ENCODE measurements at regions not wholly inside any gene's neighbourhood (a gene's known extent, or its start where the extent isn't known, plus 50 kb on each side); places are given as distances from the start of the nearest gene placed in this dataset.

DNA sequence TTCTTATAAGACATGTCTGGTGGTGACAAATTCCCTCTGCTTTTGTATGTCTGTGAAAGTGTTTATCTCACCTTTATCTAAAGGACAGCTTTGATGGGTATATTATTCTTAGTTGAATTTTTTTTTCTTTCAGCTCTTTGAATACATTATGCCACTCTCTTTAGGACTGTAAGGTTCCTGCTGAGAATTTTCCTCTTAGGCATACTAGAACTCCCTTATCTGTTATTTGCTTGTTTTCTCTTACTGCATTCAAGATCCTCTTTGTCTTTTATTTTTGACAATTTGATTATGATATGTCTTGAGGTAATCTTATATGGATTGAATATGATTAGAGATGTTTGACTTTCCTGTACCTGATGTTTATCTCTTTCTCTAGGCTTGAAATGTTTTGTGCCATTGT is 1328.4 kb downstream of the PCDH9 start:
- no peaks in the 10 kb centered on the region for H3K23me2 ChIP-seq (ENCODE audit: insufficient read length, low read depth, low read length, poor library complexity, severe bottlenecking)
- H4K5ac ChIP-seq (ENCODE audit: insufficient read length, low read depth, low read length): no peak overlapping the region
- H3K79me1 ChIP-seq (ENCODE audit: insufficient read depth, low read depth, low read length, poor library complexity, severe bottlenecking): no peaks in the 10 kb centered on the region
- no peak overlapping the region for H3K4me2 ChIP-seq (ENCODE audit: insufficient read depth, insufficient read length, low read length)
- H2AFZ ChIP-seq (ENCODE audit: low read length): no peak overlapping the region
- no peak overlapping the region for H3K4me3 Mint-ChIP-seq
- H2BK20ac ChIP-seq (ENCODE audit: low read depth, low read length, poor library complexity, severe bottlenecking): no peak overlapping the region
- no peak overlapping the region for H3K14ac ChIP-seq (ENCODE audit: insufficient read depth, low read length)
- no peaks in the 10 kb centered on the region for H3K27me3 Mint-ChIP-seq (ENCODE audit: low read depth)
- H3K4me1 Mint-ChIP-seq: peaks cover 0 to 4% of the 10 kb centered on the region in 2 experiments; a peak in 1 of 4 replicates
- H3K56ac ChIP-seq (ENCODE audit: insufficient read length, low read depth, low read length): no peak overlapping the region
- no peaks in the 10 kb centered on the region for H4K20me1 ChIP-seq (ENCODE audit: control insufficient read depth, insufficient read depth, insufficient read length)
- no peaks in the 10 kb centered on the region for H3K79me2 ChIP-seq (ENCODE audit: insufficient read depth, low read length)
- no peak overlapping the region for H3K9ac ChIP-seq (ENCODE audit: extremely low read depth, insufficient read length, low read length)
- no peak overlapping the region for H3K4ac ChIP-seq (ENCODE audit: low read depth, low read length)
- no peak overlapping the region for H2BK120ac ChIP-seq (ENCODE audit: low read depth, low read length, poor library complexity, severe bottlenecking)
- no peak overlapping the region for H3K18ac ChIP-seq (ENCODE audit: insufficient read length, low read depth, low read length)
- no peak overlapping the region for H3K23ac ChIP-seq (ENCODE audit: insufficient read length, low read depth, low read length)
- no peak overlapping the region for H2AK5ac ChIP-seq (ENCODE audit: insufficient read length, low read length)
- H3K27ac Mint-ChIP-seq: no peak overlapping the region; a peak in 1 of 7 replicates
- H3K36me3 Mint-ChIP-seq (ENCODE audit: insufficient read depth in 1 of 3, low read depth in 3 of 3): no peaks in the 10 kb centered on the region
- no peaks in the 10 kb centered on the region for H3K9me3 Mint-ChIP-seq
- no peaks in the 10 kb centered on the region for H3K27me3 ChIP-seq (ENCODE audit: insufficient read depth, low read length)
- no peak overlapping the region for H3T11ph ChIP-seq (ENCODE audit: low read length)
- H2BK15ac ChIP-seq (ENCODE audit: low read depth, low read length): no peak overlapping the region
- H2BK12ac ChIP-seq (ENCODE audit: insufficient read length, low read depth, low read length): no peak overlapping the region
- H3K9me3 ChIP-seq (ENCODE audit: control insufficient read depth, low read depth, low read length): no peaks in the 10 kb centered on the region
- no peak overlapping the region for H3K27ac ChIP-seq (ENCODE audit: insufficient read length, low read depth, low read length)
- no peak overlapping the region for H4K8ac ChIP-seq (replicated peaks; ENCODE audit: insufficient read length, low read depth, low read length)
- TF ChIP-seq, protein P1, sequence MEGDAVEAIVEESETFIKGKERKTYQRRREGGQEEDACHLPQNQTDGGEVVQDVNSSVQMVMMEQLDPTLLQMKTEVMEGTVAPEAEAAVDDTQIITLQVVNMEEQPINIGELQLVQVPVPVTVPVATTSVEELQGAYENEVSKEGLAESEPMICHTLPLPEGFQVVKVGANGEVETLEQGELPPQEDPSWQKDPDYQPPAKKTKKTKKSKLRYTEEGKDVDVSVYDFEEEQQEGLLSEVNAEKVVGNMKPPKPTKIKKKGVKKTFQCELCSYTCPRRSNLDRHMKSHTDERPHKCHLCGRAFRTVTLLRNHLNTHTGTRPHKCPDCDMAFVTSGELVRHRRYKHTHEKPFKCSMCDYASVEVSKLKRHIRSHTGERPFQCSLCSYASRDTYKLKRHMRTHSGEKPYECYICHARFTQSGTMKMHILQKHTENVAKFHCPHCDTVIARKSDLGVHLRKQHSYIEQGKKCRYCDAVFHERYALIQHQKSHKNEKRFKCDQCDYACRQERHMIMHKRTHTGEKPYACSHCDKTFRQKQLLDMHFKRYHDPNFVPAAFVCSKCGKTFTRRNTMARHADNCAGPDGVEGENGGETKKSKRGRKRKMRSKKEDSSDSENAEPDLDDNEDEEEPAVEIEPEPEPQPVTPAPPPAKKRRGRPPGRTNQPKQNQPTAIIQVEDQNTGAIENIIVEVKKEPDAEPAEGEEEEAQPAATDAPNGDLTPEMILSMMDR (conservative IDR thresholded peaks at IDR 0.05): no peak
- no peaks in the 10 kb centered on the region for H3K4me1 ChIP-seq (ENCODE audit: insufficient read depth, low read length)
- H2BK5ac ChIP-seq (ENCODE audit: insufficient read length, low read length): no peak overlapping the region
- H4K91ac ChIP-seq (ENCODE audit: insufficient read length, low read depth, low read length): no peak overlapping the region
- DNase-seq: no peak
